Fibroblast of mammary gland (primary cell): ENCODE measurements at regions not wholly inside any gene's neighbourhood (a gene's known extent, or its start where the extent isn't known, plus 50 kb on each side); places are given as distances from the start of the nearest gene placed in this dataset.
A peak's percentile ranks its signal among the peaks of the same experiment; 100 is the strongest.

Experiments used
- DNase-seq: peaks from one replicate; pipeline ENCODE4 v3.0.0-alpha.2; 2010; ENCODE audit warnings: low read depth
- H3K4me3 ChIP-seq: 2 replicates; pipeline ENCODE4 v1.5.1; 2011; ENCODE audit warnings: low read depth, mild to moderate bottlenecking, low read length, moderate library complexity; ENCODE audit not compliant: control insufficient read depth
- TF ChIP-seq, protein P1 (sequence below): conservative IDR thresholded peaks from 2 replicates; pipeline ENCODE4 v1.5.1; 2011; ENCODE audit warnings: low read depth, low read length, inconsistent platforms; ENCODE audit not compliant: control insufficient read depth, insufficient read depth

DNA sequence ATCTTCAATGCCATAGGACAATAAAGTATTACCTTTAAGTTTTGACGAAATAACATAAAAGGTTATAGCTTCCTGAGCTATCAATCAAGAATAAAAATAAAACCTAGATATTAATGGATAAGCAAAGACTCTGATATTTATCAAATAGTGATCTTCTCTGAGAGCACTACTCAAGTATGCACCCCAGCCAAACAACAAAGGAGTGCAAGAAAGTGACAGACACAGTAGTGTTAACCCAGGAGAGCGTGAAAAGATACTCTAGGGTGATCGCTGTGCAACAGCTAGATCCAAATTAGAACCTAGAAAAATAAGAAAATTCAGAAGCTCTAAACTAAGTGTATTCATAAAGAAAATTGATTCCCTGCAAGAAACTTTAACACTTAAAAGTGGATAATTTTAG is 83.5 kb upstream of the CDYL start:
- no peak for DNase-seq
- TF ChIP-seq, protein P1, sequence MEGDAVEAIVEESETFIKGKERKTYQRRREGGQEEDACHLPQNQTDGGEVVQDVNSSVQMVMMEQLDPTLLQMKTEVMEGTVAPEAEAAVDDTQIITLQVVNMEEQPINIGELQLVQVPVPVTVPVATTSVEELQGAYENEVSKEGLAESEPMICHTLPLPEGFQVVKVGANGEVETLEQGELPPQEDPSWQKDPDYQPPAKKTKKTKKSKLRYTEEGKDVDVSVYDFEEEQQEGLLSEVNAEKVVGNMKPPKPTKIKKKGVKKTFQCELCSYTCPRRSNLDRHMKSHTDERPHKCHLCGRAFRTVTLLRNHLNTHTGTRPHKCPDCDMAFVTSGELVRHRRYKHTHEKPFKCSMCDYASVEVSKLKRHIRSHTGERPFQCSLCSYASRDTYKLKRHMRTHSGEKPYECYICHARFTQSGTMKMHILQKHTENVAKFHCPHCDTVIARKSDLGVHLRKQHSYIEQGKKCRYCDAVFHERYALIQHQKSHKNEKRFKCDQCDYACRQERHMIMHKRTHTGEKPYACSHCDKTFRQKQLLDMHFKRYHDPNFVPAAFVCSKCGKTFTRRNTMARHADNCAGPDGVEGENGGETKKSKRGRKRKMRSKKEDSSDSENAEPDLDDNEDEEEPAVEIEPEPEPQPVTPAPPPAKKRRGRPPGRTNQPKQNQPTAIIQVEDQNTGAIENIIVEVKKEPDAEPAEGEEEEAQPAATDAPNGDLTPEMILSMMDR = no peak
- H3K4me3 ChIP-seq = no peak overlapping the region

GRCh38 chr6:4687989-4688947 is 87.9 kb upstream of the CDYL start:
- H3K4me3 ChIP-seq = peak overlapping the region; percentile 41
- DNase-seq = peak; percentile 89
- TF ChIP-seq, protein P1 = no peak

- TF ChIP-seq, protein P1 = no peak
- DNase-seq = no peak
These were observed 88.6 kb upstream of the CDYL start for GRCh38 chr6:4687656-4687988.

GRCh38 chr6:4682431-4683097 is 93.6 kb upstream of the CDYL start:
- TF ChIP-seq, protein P1 = no peak
- no peak for DNase-seq
- H3K4me3 ChIP-seq = no peak overlapping the region

More at GRCh38 chr6:4687656-4687988, 88.6 kb upstream of the CDYL start:
- H3K4me3 ChIP-seq = no peak overlapping the region

DNA sequence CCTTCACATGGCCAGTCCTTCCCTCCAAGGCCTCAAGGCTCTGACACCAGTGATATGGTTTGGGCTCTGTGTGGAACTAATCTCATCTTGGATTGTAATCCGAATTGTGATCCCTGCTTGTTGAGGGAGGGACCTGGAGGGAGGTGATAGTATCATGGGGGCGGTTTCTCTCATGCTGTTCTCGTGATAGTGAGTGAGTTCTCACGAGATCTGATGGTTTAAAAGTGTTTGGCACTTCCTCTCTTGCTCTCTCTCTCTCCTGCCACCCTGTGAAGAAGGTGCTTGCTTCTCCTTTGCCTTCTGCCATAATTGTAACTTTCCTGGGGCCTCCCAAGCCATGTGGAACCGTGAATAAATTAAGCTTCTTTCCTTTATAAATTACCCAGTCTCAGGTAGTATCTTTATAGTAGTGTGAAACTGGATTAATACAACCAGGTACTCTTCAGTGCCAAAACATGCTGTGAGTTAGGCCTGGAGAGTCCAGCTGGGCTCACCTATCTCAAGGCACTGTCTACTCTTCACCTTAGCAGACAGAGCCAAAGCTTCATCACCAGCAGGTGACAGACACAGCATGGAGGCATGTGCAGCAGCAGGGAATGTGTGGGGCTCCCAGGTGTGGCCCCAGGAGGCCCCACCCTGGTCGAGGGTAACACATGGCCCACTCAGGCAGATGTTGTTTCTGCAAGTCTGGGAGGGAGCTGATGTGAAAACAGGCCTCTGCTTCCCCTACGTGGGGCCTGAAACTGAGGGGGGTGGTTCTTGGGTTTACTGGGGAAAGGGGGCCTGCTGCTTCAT is 97.5 kb upstream of the CDYL start:
- no peak overlapping the region for H3K4me3 ChIP-seq
- no peak for DNase-seq
- TF ChIP-seq, protein P1 = no peak

DNA sequence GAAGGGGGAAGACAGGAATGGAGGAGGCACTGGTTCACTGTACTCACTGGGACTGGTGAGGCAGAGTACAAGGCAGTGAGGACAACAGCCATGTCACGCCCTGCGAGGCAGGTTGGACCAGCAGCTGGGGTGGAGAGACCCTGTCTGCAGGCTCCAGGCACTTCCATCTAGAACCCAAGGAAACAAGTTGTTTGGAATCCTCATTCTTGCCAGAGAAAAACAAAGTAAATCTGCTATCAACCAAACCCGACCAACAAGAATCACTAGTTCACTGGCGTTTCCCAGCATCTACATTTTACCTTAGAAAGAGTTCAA is 98.5 kb upstream of the CDYL start:
- no peak for DNase-seq
- TF ChIP-seq, protein P1 = no peak
- no peak overlapping the region for H3K4me3 ChIP-seq
